ENCODE measurements at regions not wholly inside any gene's neighbourhood (a gene's known extent, or its start where the extent isn't known, plus 50 kb on each side); places are given as distances from the start of the nearest gene placed in this dataset.

DNA sequence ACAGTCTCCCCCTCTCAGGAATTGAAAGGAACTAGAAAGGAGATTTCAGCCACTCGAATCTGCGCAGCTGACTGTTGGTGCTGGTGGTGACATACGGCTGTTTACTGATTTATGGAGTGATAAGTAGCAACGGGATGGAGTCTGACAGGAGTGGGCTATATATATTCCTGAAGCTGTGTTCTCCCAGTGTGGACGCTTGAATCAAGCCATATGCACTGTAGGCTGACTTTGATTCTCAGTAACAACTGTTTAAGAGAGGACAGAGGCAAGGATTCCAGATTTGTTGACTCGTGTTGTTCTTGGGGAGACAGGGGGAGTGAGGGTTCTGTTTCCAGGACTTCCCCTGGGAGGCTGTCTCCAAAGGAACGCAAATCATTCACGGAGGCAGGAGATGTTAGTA, 260.1 kb upstream of the AUTS2 start:
- no peak for TF ChIP-seq POLR2A (IDR thresholded peaks at IDR 0.05)
- no peak for TF ChIP-seq CTCF (IDR thresholded peaks at IDR 0.05)
